Activated T-cell treated with anti-CD3 and anti-CD28 coated beads, Interleukin-2, amount 50 U/mL, for 72 hours (primary cell): ENCODE measurements at regions not wholly inside any gene's neighbourhood (a gene's known extent, or its start where the extent isn't known, plus 50 kb on each side); places are given as distances from the start of the nearest gene placed in this dataset.

Source experiments
- ATAC-seq, 2 donors: fragments of 150-1000 bp; cut with Tn5 transposase; replicated peaks in 1 of 2; 2 replicates each; pipeline ENCODE4 v1.10.0; 2021; ENCODE audit warnings: moderate library complexity in 2 of 2, mild to moderate bottlenecking in 1 of 2
- DNase-seq, 2 donors: peaks; one replicate each; pipeline ENCODE4 v3.0.0; 2021 to 2022; ENCODE audit warnings: mixed read lengths in 1 of 2
- H3K27ac Mint-ChIP-seq: one replicate; pipeline ENCODE4 v1.8.0; 2022; ENCODE audit warnings: mild to moderate bottlenecking, moderate library complexity, mixed read lengths
- H3K27me3 Mint-ChIP-seq: one replicate; pipeline ENCODE4 v1.8.0; 2022; ENCODE audit warnings: low read depth, mixed read lengths
- H3K36me3 Mint-ChIP-seq, 2 donors: one replicate each; pipeline ENCODE4 v1.8.0; 2022; ENCODE audit warnings: mixed read lengths in 2 of 2, mild to moderate bottlenecking in 1 of 2; ENCODE audit not compliant: insufficient read depth in 2 of 2
- H3K4me1 Mint-ChIP-seq: one replicate; pipeline ENCODE4 v1.8.0; 2022; ENCODE audit warnings: low read depth, mixed read lengths
- H3K4me3 Mint-ChIP-seq, 2 donors: one replicate each; pipeline ENCODE4 v1.8.0; 2022; ENCODE audit warnings: mild to moderate bottlenecking in 2 of 2, mixed read lengths in 2 of 2, moderate library complexity in 2 of 2
- H3K9me3 Mint-ChIP-seq, 2 donors: one replicate each; pipeline ENCODE4 v1.8.0; 2022; ENCODE audit warnings: mixed read lengths in 2 of 2

GRCh38 chr15:35218215-35218614 is 133.1 kb upstream of the NANOGP8 start:
- Mint-ChIP-seq H3K4me3 (no peak overlapping the region), H3K36me3 (no peaks in the 10 kb centered on the region), H3K27ac (no peak overlapping the region), H3K4me1 (no peaks in the 10 kb centered on the region), H3K9me3 (no peaks in the 10 kb centered on the region), H3K27me3 (no peaks in the 10 kb centered on the region)
- ATAC-seq (no peak), DNase-seq (no peak)

GRCh38 chr15:35215093-35215492 is 130.0 kb upstream of the NANOGP8 start:
- no peak for ATAC-seq
- H3K9me3 Mint-ChIP-seq: no peaks in the 10 kb centered on the region
- no peak overlapping the region for H3K4me3 Mint-ChIP-seq
- no peak for DNase-seq
- no peaks in the 10 kb centered on the region for H3K4me1 Mint-ChIP-seq
- H3K27me3 Mint-ChIP-seq: no peaks in the 10 kb centered on the region
- H3K36me3 Mint-ChIP-seq: no peaks in the 10 kb centered on the region
- H3K27ac Mint-ChIP-seq: no peak overlapping the region

- Mint-ChIP-seq H3K36me3 (no peaks in the 10 kb centered on the region), H3K9me3 (no peaks in the 10 kb centered on the region), H3K27me3 (no peaks in the 10 kb centered on the region), H3K27ac (no peak overlapping the region), H3K4me3 (no peak overlapping the region), H3K4me1 (no peaks in the 10 kb centered on the region)
- ATAC-seq (no peak), DNase-seq (no peak)
Measured at GRCh38 chr15:35211240-35211902, 126.3 kb upstream of the NANOGP8 start.

GRCh38 chr15:35210370-35210769 is 125.3 kb upstream of the NANOGP8 start:
- H3K4me3 Mint-ChIP-seq: no peak overlapping the region
- ATAC-seq: no peak

GRCh38 chr15:35209838-35210237 is 124.7 kb upstream of the NANOGP8 start:
- no peak for ATAC-seq
- H3K9me3 Mint-ChIP-seq: no peaks in the 10 kb centered on the region
- no peaks in the 10 kb centered on the region for H3K36me3 Mint-ChIP-seq
- H3K27me3 Mint-ChIP-seq: no peaks in the 10 kb centered on the region
- no peak overlapping the region for H3K4me3 Mint-ChIP-seq
- DNase-seq: no peak
- no peak overlapping the region for H3K27ac Mint-ChIP-seq
- H3K4me1 Mint-ChIP-seq: no peaks in the 10 kb centered on the region

More at GRCh38 chr15:35210370-35210769, 125.3 kb upstream of the NANOGP8 start:
- Mint-ChIP-seq H3K27me3 (no peaks in the 10 kb centered on the region), H3K36me3 (no peaks in the 10 kb centered on the region), H3K4me1 (no peaks in the 10 kb centered on the region), H3K27ac (no peak overlapping the region), H3K9me3 (no peaks in the 10 kb centered on the region)
- DNase-seq: no peak

- no peaks in the 10 kb centered on the region for H3K36me3 Mint-ChIP-seq
- H3K4me1 Mint-ChIP-seq: no peaks in the 10 kb centered on the region
- no peak overlapping the region for H3K4me3 Mint-ChIP-seq
- no peak for DNase-seq
- H3K9me3 Mint-ChIP-seq: no peaks in the 10 kb centered on the region
- no peaks in the 10 kb centered on the region for H3K27me3 Mint-ChIP-seq
- no peak overlapping the region for H3K27ac Mint-ChIP-seq
- ATAC-seq: no peak
Measured at GRCh38 chr15:35208353-35208752, 123.3 kb upstream of the NANOGP8 start.

- ATAC-seq: no peak
- DNase-seq: peak; percentile 2 to 13
- H3K9me3 Mint-ChIP-seq: no peaks in the 10 kb centered on the region
- H3K4me3 Mint-ChIP-seq: no peak overlapping the region
- no peaks in the 10 kb centered on the region for H3K4me1 Mint-ChIP-seq
- H3K27ac Mint-ChIP-seq: no peak overlapping the region
- H3K27me3 Mint-ChIP-seq: no peaks in the 10 kb centered on the region
- H3K36me3 Mint-ChIP-seq: no peaks in the 10 kb centered on the region
Measured at GRCh38 chr15:35206060-35206675, 121.1 kb upstream of the NANOGP8 start.

- no peak for ATAC-seq
- H3K27ac Mint-ChIP-seq: no peak overlapping the region
- H3K4me1 Mint-ChIP-seq: no peaks in the 10 kb centered on the region
- H3K36me3 Mint-ChIP-seq: no peaks in the 10 kb centered on the region
- H3K9me3 Mint-ChIP-seq: no peaks in the 10 kb centered on the region
- no peak overlapping the region for H3K4me3 Mint-ChIP-seq
- H3K27me3 Mint-ChIP-seq: no peaks in the 10 kb centered on the region
- DNase-seq: no peak
Measured at GRCh38 chr15:35198197-35198596, 113.1 kb upstream of the NANOGP8 start.

- no peaks in the 10 kb centered on the region for H3K27me3 Mint-ChIP-seq
- H3K27ac Mint-ChIP-seq: no peak overlapping the region
- DNase-seq (no peak), ATAC-seq (no peak)
- H3K4me1 Mint-ChIP-seq: no peaks in the 10 kb centered on the region
- no peaks in the 10 kb centered on the region for H3K9me3 Mint-ChIP-seq
- H3K36me3 Mint-ChIP-seq: no peaks in the 10 kb centered on the region
- H3K4me3 Mint-ChIP-seq: no peak overlapping the region
Measured at GRCh38 chr15:35197754-35198153, 112.7 kb upstream of the NANOGP8 start.

- Mint-ChIP-seq H3K36me3 (no peaks in the 10 kb centered on the region), H3K27ac (no peak overlapping the region), H3K4me1 (no peaks in the 10 kb centered on the region), H3K4me3 (no peak overlapping the region), H3K27me3 (no peaks in the 10 kb centered on the region), H3K9me3 (no peaks in the 10 kb centered on the region)
- no peak for ATAC-seq
- DNase-seq: no peak
Measured at GRCh38 chr15:35197306-35197705, 112.2 kb upstream of the NANOGP8 start.

GRCh38 chr15:35196273-35196672 is 111.2 kb upstream of the NANOGP8 start:
- no peaks in the 10 kb centered on the region for H3K36me3 Mint-ChIP-seq
- no peak for DNase-seq
- no peaks in the 10 kb centered on the region for H3K4me1 Mint-ChIP-seq
- no peak overlapping the region for H3K4me3 Mint-ChIP-seq
- no peak for ATAC-seq
- H3K9me3 Mint-ChIP-seq: peaks cover 0 to 6% of the 10 kb centered on the region in 2 donors
- no peak overlapping the region for H3K27ac Mint-ChIP-seq
- no peaks in the 10 kb centered on the region for H3K27me3 Mint-ChIP-seq

GRCh38 chr15:35195649-35196048 is 110.6 kb upstream of the NANOGP8 start:
- DNase-seq: no peak
- H3K27ac Mint-ChIP-seq: no peak overlapping the region

GRCh38 chr15:35195031-35195430 is 109.9 kb upstream of the NANOGP8 start:
- ATAC-seq: no peak

More at GRCh38 chr15:35195649-35196048, 110.6 kb upstream of the NANOGP8 start:
- Mint-ChIP-seq H3K9me3 (peaks cover 0 to 8% of the 10 kb centered on the region in 2 donors), H3K27me3 (no peaks in the 10 kb centered on the region), H3K36me3 (no peaks in the 10 kb centered on the region), H3K4me1 (no peaks in the 10 kb centered on the region), H3K4me3 (no peak overlapping the region)
- ATAC-seq: no peak

GRCh38 chr15:35194296-35194695 is 109.2 kb upstream of the NANOGP8 start:
- Mint-ChIP-seq H3K27ac (no peak overlapping the region), H3K4me1 (no peaks in the 10 kb centered on the region), H3K27me3 (no peaks in the 10 kb centered on the region), H3K36me3 (no peaks in the 10 kb centered on the region), H3K4me3 (no peak overlapping the region), H3K9me3 (peaks cover 0 to 8% of the 10 kb centered on the region in 2 donors)
- ATAC-seq (no peak), DNase-seq (no peak)

More at GRCh38 chr15:35195031-35195430, 109.9 kb upstream of the NANOGP8 start:
- DNase-seq: no peak
- Mint-ChIP-seq H3K4me3 (no peak overlapping the region), H3K4me1 (no peaks in the 10 kb centered on the region), H3K9me3 (peaks cover 0 to 8% of the 10 kb centered on the region in 2 donors), H3K36me3 (no peaks in the 10 kb centered on the region), H3K27ac (no peak overlapping the region), H3K27me3 (no peaks in the 10 kb centered on the region)
